ENCODE measurements at regions not wholly inside any gene's neighbourhood (a gene's known extent, or its start where the extent isn't known, plus 50 kb on each side); places are given as distances from the start of the nearest gene placed in this dataset.

GRCh38 chr2:59665021-59665420, 888.4 kb downstream of the BCL11A start:
- no peak for TF ChIP-seq CTCF (IDR thresholded peaks at IDR 0.05; ENCODE audit: unreplicated experiment)
- Mint-ChIP-seq H3K4me1 (ENCODE audit: low read depth, unreplicated experiment) (no peaks in the 10 kb centered on the region), H3K27ac (ENCODE audit: unreplicated experiment) (no peak overlapping the region), H3K9me3 (ENCODE audit: low read depth, unreplicated experiment) (no peaks in the 10 kb centered on the region), H3K27me3 (ENCODE audit: unreplicated experiment) (no peaks in the 10 kb centered on the region), H3K36me3 (ENCODE audit: insufficient read depth, unreplicated experiment) (no peaks in the 10 kb centered on the region), H3K4me3 (ENCODE audit: low read depth, unreplicated experiment) (no peak overlapping the region)
- CTCF ChIA-PET = no interaction called here
- intact Hi-C loops (cut with micrococcal nuclease; ENCODE audit: unreplicated experiment) = no loop called here
- no peak for DNase-seq
- BruUV-seq (replicated peaks) = no TSS peak

GRCh38 chr2:59662127-59662861, 891.2 kb downstream of the BCL11A start:
- BruUV-seq (replicated peaks) = no TSS peak
- TF ChIP-seq CTCF (IDR thresholded peaks at IDR 0.05; ENCODE audit: unreplicated experiment) = no peak
- Mint-ChIP-seq H3K4me3 (ENCODE audit: low read depth, unreplicated experiment) (no peak overlapping the region), H3K9me3 (ENCODE audit: low read depth, unreplicated experiment) (no peaks in the 10 kb centered on the region), H3K36me3 (ENCODE audit: insufficient read depth, unreplicated experiment) (no peaks in the 10 kb centered on the region), H3K27ac (ENCODE audit: unreplicated experiment) (no peak overlapping the region), H3K27me3 (ENCODE audit: unreplicated experiment) (no peaks in the 10 kb centered on the region), H3K4me1 (ENCODE audit: low read depth, unreplicated experiment) (peaks cover 7% of the 10 kb centered on the region)
- DNase-seq = no peak
- CTCF ChIA-PET = no interaction called here
- intact Hi-C loops (cut with micrococcal nuclease; ENCODE audit: unreplicated experiment) = no loop called here

- CTCF ChIA-PET = no interaction called here
- TF ChIP-seq CTCF (IDR thresholded peaks at IDR 0.05; ENCODE audit: unreplicated experiment) = no peak
- Mint-ChIP-seq H3K4me3 (ENCODE audit: low read depth, unreplicated experiment) (no peak overlapping the region), H3K27ac (ENCODE audit: unreplicated experiment) (no peak overlapping the region), H3K4me1 (ENCODE audit: low read depth, unreplicated experiment) (peaks cover 19% of the 10 kb centered on the region), H3K9me3 (ENCODE audit: low read depth, unreplicated experiment) (no peaks in the 10 kb centered on the region), H3K27me3 (ENCODE audit: unreplicated experiment) (no peaks in the 10 kb centered on the region), H3K36me3 (ENCODE audit: insufficient read depth, unreplicated experiment) (no peaks in the 10 kb centered on the region)
- no peak for DNase-seq
- BruUV-seq (replicated peaks) = no TSS peak
- intact Hi-C loops (cut with micrococcal nuclease; ENCODE audit: unreplicated experiment) = no loop called here
Measured at GRCh38 chr2:59660262-59660661, 893.2 kb downstream of the BCL11A start.

- H3K36me3 Mint-ChIP-seq (ENCODE audit: insufficient read depth, unreplicated experiment) = no peaks in the 10 kb centered on the region
Measured at GRCh38 chr2:59658906-59659635, 894.4 kb downstream of the BCL11A start.

More at GRCh38 chr2:59658906-59659635, 894.4 kb downstream of the BCL11A start:
- Mint-ChIP-seq H3K27me3 (ENCODE audit: unreplicated experiment) (no peaks in the 10 kb centered on the region), H3K4me1 (ENCODE audit: low read depth, unreplicated experiment) (peaks cover 23% of the 10 kb centered on the region), H3K4me3 (ENCODE audit: low read depth, unreplicated experiment) (no peak overlapping the region), H3K9me3 (ENCODE audit: low read depth, unreplicated experiment) (no peaks in the 10 kb centered on the region), H3K27ac (ENCODE audit: unreplicated experiment) (no peak overlapping the region)
- TF ChIP-seq CTCF (IDR thresholded peaks at IDR 0.05; ENCODE audit: unreplicated experiment) = no peak
- CTCF ChIA-PET = no interaction called here
- no TSS peak for BruUV-seq (replicated peaks)
- intact Hi-C loops (cut with micrococcal nuclease; ENCODE audit: unreplicated experiment) = no loop called here
- peak; percentile 7 for DNase-seq

Data from Calu3 (cell line).